C4-2B (cell line): ENCODE measurements at regions not wholly inside any gene's neighbourhood (a gene's known extent, or its start where the extent isn't known, plus 50 kb on each side); places are given as distances from the start of the nearest gene placed in this dataset.

Source experiments
- H3K27ac ChIP-seq: fragments of 450-650 bp; 2 replicates; pipeline ENCODE4 v1.5.1; 2017
- CTCF ChIP-seq: fragments of 450-650 bp; conservative IDR thresholded peaks from 2 replicates; pipeline ENCODE4 v1.5.1; 2017; ENCODE audit warnings: mild to moderate bottlenecking
- ZFX ChIP-seq: fragments of 450-650 bp; IDR thresholded peaks from 2 replicates; pipeline ENCODE4 v1.6.1; 2017

- no peak for TF ChIP-seq CTCF
- no peak for TF ChIP-seq ZFX
- no peak overlapping the region for H3K27ac ChIP-seq
These were observed 407.8 kb upstream of the RGS6 start for GRCh38 chr14:71524320-71524982.

- TF ChIP-seq ZFX, result no peak
- TF ChIP-seq CTCF, result no peak
- H3K27ac ChIP-seq, result no peak overlapping the region
These were observed 406.5 kb upstream of the RGS6 start for GRCh38 chr14:71525663-71526221.

- H3K27ac ChIP-seq, result no peak overlapping the region
These were observed 405.8 kb upstream of the RGS6 start for GRCh38 chr14:71526388-71526787.

GRCh38 chr14:71527838-71528237, 404.4 kb upstream of the RGS6 start:
- H3K27ac ChIP-seq, result no peak overlapping the region
- TF ChIP-seq ZFX (no peak), CTCF (no peak)

More at GRCh38 chr14:71526388-71526787, 405.8 kb upstream of the RGS6 start:
- TF ChIP-seq CTCF (no peak), ZFX (no peak)

- TF ChIP-seq ZFX (no peak), CTCF (no peak)
- H3K27ac ChIP-seq, result no peak overlapping the region
These were observed 402.4 kb upstream of the RGS6 start for GRCh38 chr14:71529848-71530247.

- H3K27ac ChIP-seq, result no peak overlapping the region
- TF ChIP-seq ZFX (no peak), CTCF (no peak)
These were observed 399.9 kb upstream of the RGS6 start for GRCh38 chr14:71532344-71532743.

- no peak overlapping the region for H3K27ac ChIP-seq
- TF ChIP-seq ZFX, result no peak
- TF ChIP-seq CTCF, result no peak
These were observed 399.4 kb upstream of the RGS6 start for GRCh38 chr14:71532790-71533189.
